ENCODE measurements at regions not wholly inside any gene's neighbourhood (a gene's known extent, or its start where the extent isn't known, plus 50 kb on each side); places are given as distances from the start of the nearest gene placed in this dataset.
A peak's percentile ranks its signal among the peaks of the same experiment; 100 is the strongest.

DNA sequence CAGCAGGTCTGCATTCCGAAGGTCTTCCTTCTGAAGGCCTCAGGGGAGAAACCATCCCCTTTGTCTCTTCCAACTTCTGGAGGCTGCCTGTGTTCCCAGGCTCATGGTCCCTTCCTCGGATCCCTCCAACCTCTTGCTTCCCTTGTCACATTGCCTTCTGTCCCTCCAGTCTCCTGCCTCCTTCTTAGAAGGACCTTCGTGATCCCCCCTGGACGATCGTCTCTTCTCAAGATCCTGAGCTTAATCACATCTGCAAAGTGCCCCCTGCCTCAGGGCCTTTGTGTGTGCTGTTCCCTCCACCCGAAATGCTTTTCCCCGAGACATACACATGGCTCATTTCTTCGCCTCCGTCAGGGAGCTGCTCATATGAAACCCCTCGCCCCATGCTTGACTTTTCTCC is 505.8 kb downstream of the SHQ1 start:
- H3K27ac ChIP-seq: no peak overlapping the region

DNA sequence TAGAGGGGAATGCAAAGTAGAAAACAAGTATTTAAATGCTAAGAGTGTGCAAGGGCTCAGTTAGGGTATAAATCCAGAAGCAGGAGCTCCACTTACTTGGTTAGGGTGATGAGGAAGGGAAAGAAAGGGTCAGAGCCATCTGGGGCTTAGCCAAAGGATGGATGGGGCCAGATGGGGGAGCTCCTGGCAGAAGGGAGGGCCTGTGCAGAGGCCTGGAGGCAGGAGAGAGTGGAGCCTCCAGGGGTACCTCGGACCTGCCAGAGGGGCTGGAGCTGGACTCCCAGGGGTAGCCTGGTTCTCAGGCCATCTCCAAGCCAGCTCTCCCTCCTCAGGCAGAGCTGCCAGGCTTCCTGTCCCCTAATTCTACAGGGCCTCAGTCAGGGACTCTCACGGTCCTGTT is 506.3 kb downstream of the SHQ1 start:
- H3K27ac ChIP-seq: no peak overlapping the region
- no peak for TF ChIP-seq ZFX (IDR thresholded peaks at IDR 0.05; ENCODE audit: borderline replicate concordance)
- TF ChIP-seq, protein P1, sequence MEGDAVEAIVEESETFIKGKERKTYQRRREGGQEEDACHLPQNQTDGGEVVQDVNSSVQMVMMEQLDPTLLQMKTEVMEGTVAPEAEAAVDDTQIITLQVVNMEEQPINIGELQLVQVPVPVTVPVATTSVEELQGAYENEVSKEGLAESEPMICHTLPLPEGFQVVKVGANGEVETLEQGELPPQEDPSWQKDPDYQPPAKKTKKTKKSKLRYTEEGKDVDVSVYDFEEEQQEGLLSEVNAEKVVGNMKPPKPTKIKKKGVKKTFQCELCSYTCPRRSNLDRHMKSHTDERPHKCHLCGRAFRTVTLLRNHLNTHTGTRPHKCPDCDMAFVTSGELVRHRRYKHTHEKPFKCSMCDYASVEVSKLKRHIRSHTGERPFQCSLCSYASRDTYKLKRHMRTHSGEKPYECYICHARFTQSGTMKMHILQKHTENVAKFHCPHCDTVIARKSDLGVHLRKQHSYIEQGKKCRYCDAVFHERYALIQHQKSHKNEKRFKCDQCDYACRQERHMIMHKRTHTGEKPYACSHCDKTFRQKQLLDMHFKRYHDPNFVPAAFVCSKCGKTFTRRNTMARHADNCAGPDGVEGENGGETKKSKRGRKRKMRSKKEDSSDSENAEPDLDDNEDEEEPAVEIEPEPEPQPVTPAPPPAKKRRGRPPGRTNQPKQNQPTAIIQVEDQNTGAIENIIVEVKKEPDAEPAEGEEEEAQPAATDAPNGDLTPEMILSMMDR (IDR thresholded peaks at IDR 0.05): no peak

More for the DNA sequence above, 505.8 kb downstream of the SHQ1 start:
- TF ChIP-seq, protein P1 (IDR thresholded peaks at IDR 0.05): no peak
- TF ChIP-seq ZFX (IDR thresholded peaks at IDR 0.05; ENCODE audit: borderline replicate concordance): no peak

DNA sequence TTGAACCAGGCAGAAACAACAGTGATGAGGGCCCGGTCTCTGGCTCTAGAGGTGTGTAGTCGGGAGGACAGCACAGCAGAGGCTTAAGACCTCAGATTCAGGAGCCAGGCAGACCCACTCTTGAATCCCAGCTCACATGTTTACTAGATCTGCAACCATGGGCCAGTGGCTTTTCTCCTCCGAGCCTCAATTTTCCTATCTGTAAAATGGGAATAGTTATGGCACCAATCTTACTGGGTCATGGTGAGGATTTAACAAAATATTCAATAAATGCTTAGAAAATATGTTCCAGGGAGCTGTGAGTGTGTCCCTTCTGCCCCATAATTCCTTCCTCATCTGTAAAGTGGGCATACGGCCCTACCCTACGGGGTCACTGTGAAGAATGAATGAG is 506.9 kb downstream of the SHQ1 start:
- TF ChIP-seq, protein P1 (IDR thresholded peaks at IDR 0.05): no peak
- no peak for TF ChIP-seq ZFX (IDR thresholded peaks at IDR 0.05; ENCODE audit: borderline replicate concordance)
- H3K27ac ChIP-seq: no peak overlapping the region

DNA sequence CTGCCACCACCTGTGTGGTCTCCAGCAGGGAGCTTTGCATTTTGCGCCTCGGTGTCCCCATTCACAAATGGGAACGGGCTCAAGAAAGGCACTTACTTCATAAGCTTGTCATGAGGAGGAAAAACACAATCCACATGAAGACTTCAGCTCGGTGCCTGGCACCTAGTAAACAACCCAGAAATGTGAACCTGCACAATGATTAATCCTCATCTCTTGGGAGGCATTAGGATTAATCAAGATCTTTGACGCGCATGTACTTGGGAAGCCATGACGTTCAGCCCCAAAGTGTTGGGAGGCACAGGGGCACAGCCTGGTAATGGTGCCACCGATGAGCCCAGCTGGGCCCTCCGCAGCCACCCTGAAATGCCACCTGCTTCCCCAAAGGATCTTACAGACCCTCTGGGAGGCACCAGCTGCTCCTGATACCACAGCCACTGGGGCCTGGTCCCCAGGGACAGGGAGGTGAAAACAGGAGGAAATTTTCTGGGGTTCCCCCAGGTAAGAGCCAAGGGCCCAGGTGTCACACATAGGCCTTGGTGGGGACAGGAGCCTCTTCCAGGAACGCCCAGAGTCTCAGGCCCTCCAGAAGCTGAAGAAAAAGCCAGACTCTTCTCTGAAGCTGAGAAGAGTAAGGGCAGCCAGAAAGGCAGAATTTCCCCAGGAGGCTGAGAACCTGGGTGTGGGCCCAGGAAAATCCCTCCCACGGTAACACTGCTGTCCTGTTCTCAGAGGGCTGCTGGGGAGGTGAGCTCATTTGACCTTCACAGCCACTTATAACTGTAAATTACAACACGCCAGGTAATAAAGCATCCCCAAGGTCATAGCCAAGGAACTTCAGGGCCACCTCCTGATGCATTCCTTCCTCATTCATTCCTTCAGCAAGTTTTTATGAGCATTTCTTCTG is 507.5 kb downstream of the SHQ1 start:
- TF ChIP-seq, protein P1 (IDR thresholded peaks at IDR 0.05): no peak
- TF ChIP-seq ZFX (IDR thresholded peaks at IDR 0.05; ENCODE audit: borderline replicate concordance): no peak
- H3K27ac ChIP-seq: no peak overlapping the region

DNA sequence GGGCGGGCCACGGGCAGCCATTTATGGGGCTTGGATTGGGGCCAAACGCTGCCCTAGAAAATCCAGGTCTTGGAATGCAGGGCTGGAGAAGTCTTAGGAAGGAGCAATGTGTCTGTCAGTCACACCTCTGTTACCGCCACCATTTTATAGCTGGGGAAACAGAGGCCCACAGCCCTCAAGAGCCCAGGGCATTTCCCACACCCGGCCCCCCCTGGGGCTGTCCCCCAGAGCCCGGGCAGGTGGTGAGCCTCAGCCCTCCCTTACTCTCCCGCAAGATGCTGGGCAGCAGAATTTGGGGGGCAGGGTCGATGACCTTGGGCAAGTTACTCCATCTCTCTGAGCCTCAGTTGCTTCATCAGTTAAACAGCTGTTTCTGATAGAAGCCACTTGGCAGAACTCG is 508.2 kb downstream of the SHQ1 start:
- TF ChIP-seq, protein P1 (IDR thresholded peaks at IDR 0.05): no peak
- TF ChIP-seq ZFX (IDR thresholded peaks at IDR 0.05; ENCODE audit: borderline replicate concordance): no peak
- no peak overlapping the region for H3K27ac ChIP-seq

DNA sequence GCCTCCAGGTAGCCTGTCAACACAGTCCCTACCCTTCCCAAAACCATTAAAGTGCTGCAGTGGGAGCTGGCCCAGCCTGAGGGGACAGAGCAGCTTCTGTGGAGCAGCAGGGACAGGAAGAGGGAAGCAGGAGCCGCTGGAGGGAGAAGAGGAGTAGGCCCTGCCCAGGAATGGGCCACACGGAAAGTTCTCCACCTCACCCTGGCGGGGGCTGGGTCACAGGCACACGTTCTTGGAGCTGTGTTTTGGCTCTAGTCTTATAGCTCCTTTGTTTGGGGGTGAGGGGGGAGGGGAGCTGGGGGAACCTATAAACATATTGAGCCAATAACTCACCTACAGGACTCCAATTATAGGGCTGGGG is 508.6 kb downstream of the SHQ1 start:
- TF ChIP-seq, protein P1 (IDR thresholded peaks at IDR 0.05): no peak
- TF ChIP-seq ZFX (IDR thresholded peaks at IDR 0.05; ENCODE audit: borderline replicate concordance): no peak

DNA sequence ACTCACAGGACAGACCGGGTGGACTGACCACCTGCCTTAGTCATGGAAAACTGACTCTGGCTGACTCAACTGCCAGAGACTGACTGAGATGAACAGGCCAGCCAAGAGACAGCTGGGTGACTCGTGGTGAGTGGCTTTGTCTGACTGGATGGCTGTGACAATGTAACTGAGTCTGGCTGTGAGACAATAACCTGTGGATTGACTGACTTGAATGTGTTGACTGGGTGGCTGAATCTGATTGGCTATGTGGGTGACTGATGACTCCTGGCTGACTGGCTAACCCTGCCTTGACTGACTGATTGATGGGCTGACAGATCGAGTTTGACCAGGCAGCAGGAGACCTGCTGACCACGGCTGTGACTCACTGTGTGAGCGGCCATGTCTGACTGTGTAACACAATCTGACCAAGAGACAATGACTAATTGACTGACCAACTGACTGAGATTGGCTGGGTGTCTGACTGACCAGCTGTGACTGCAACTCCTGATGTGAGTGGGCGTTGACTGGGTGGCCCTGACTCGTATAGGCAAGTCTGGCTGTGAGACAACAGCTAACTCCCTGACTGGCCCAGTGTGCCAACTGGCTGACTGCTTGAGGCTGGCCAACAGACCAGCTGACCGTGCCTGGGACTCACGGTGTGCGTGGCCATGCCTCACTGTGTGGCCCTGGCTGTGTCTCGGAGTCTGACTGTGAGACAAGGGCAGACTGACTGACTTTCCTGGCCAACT is 509.1 kb downstream of the SHQ1 start:
- H3K27ac ChIP-seq: peak overlapping the region; percentile 39
- no peak for TF ChIP-seq ZFX (IDR thresholded peaks at IDR 0.05; ENCODE audit: borderline replicate concordance)
- TF ChIP-seq, protein P1 (IDR thresholded peaks at IDR 0.05): no peak

More for the DNA sequence above, 508.6 kb downstream of the SHQ1 start:
- peak overlapping the region; percentile 39; the same call in 1 of the 2 replicates for H3K27ac ChIP-seq
